Progenitor cell of endocrine pancreas (in vitro differentiated cells): ENCODE measurements at regions not wholly inside any gene's neighbourhood (a gene's known extent, or its start where the extent isn't known, plus 50 kb on each side); places are given as distances from the start of the nearest gene placed in this dataset.

Experiments used
- DNase-seq: peaks from one replicate; pipeline ENCODE4 v3.0.0; 2021; ENCODE audit warnings: low spot score; ENCODE audit not compliant: unreplicated experiment
- H3K27ac Mint-ChIP-seq: 2 replicates; pipeline ENCODE4 v1.8.0; 2021; ENCODE audit warnings: mild to moderate bottlenecking, moderate library complexity, mixed read lengths
- H3K27me3 Mint-ChIP-seq: 2 replicates; pipeline ENCODE4 v1.8.0; 2021; ENCODE audit warnings: mixed read lengths
- H3K36me3 Mint-ChIP-seq: 2 replicates; pipeline ENCODE4 v1.8.0; 2022; ENCODE audit warnings: mixed read lengths; ENCODE audit not compliant: insufficient read depth
- H3K4me1 Mint-ChIP-seq: 2 replicates; pipeline ENCODE4 v1.8.0; 2021; ENCODE audit warnings: low read depth, mixed read lengths
- H3K4me3 Mint-ChIP-seq: 2 replicates; pipeline ENCODE4 v1.8.0; 2021; ENCODE audit warnings: low read depth, mild to moderate bottlenecking, moderate library complexity, mixed read lengths
- H3K9me3 Mint-ChIP-seq: 2 replicates; pipeline ENCODE4 v1.8.0; 2021; ENCODE audit warnings: low read depth, mixed read lengths
- TF ChIP-seq, protein P1 (sequence below): fragments of 200-600 bp; sonication (generic); IDR thresholded peaks from one replicate; pipeline ENCODE4 v1.5.0; 2021; ENCODE audit warnings: antibody characterized with exemption, mild to moderate bottlenecking; ENCODE audit not compliant: unreplicated experiment

- no peaks in the 10 kb centered on the region for H3K27me3 Mint-ChIP-seq
- TF ChIP-seq, protein P1, sequence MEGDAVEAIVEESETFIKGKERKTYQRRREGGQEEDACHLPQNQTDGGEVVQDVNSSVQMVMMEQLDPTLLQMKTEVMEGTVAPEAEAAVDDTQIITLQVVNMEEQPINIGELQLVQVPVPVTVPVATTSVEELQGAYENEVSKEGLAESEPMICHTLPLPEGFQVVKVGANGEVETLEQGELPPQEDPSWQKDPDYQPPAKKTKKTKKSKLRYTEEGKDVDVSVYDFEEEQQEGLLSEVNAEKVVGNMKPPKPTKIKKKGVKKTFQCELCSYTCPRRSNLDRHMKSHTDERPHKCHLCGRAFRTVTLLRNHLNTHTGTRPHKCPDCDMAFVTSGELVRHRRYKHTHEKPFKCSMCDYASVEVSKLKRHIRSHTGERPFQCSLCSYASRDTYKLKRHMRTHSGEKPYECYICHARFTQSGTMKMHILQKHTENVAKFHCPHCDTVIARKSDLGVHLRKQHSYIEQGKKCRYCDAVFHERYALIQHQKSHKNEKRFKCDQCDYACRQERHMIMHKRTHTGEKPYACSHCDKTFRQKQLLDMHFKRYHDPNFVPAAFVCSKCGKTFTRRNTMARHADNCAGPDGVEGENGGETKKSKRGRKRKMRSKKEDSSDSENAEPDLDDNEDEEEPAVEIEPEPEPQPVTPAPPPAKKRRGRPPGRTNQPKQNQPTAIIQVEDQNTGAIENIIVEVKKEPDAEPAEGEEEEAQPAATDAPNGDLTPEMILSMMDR = no peak
- no peaks in the 10 kb centered on the region for H3K9me3 Mint-ChIP-seq
- no peak for DNase-seq
- H3K4me3 Mint-ChIP-seq = no peak overlapping the region
- no peak overlapping the region for H3K27ac Mint-ChIP-seq
- no peaks in the 10 kb centered on the region for H3K36me3 Mint-ChIP-seq
- peaks cover 56% of the 10 kb centered on the region for H3K4me1 Mint-ChIP-seq
Observed at GRCh38 chr2:8575834-8576423, 105.9 kb upstream of the ID2 start.

GRCh38 chr2:8576525-8577167 lies 105.2 kb upstream of the ID2 start:
- no peak overlapping the region for H3K27ac Mint-ChIP-seq
- H3K4me1 Mint-ChIP-seq = peaks cover 53% of the 10 kb centered on the region

GRCh38 chr2:8577573-8577972 lies 104.3 kb upstream of the ID2 start:
- Mint-ChIP-seq H3K27ac (no peak overlapping the region), H3K4me1 (peaks cover 48% of the 10 kb centered on the region), H3K27me3 (no peaks in the 10 kb centered on the region), H3K9me3 (no peaks in the 10 kb centered on the region), H3K36me3 (no peaks in the 10 kb centered on the region), H3K4me3 (no peak overlapping the region)
- no peak for DNase-seq
- TF ChIP-seq, protein P1 = no peak

More at GRCh38 chr2:8576525-8577167, 105.2 kb upstream of the ID2 start:
- H3K36me3 Mint-ChIP-seq = no peaks in the 10 kb centered on the region
- no peak for DNase-seq
- no peaks in the 10 kb centered on the region for H3K9me3 Mint-ChIP-seq
- no peak overlapping the region for H3K4me3 Mint-ChIP-seq
- H3K27me3 Mint-ChIP-seq = no peaks in the 10 kb centered on the region
- TF ChIP-seq, protein P1 = no peak

GRCh38 chr2:8578335-8579244 lies 103.3 kb upstream of the ID2 start:
- Mint-ChIP-seq H3K27ac (no peak overlapping the region), H3K4me1 (peaks cover 43% of the 10 kb centered on the region), H3K27me3 (no peaks in the 10 kb centered on the region), H3K36me3 (no peaks in the 10 kb centered on the region), H3K4me3 (no peak overlapping the region), H3K9me3 (no peaks in the 10 kb centered on the region)
- DNase-seq = no peak
- TF ChIP-seq, protein P1 = no peak

DNA sequence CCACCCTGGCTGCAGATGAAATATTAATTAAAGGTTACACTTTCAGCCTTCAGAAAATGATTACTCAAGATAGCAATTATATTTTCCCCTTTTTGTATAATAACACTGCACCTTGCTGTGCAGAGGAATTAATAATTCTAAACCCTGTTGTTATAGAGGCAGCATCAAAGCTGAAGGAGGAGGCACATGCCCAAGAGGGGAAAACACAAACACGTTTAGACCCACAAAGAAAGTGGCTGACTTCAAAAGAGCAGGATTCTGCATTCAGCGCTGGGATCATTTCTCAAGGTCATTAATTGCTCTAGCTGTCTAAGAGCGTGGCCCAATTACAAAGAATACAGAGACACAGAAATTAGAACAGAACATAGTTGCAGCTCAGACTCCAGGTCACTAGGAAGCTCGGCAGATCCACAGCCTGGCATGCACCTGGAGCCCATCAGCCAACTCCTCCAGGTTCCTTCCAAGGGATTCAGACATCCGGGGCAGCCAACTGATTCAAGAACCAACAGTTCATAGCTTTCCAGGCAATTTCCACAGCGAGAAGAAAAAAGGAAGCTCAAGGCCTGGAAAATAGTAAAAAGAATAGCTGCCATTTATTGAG lies 102.3 kb upstream of the ID2 start:
- Mint-ChIP-seq H3K4me3 (no peak overlapping the region), H3K9me3 (no peaks in the 10 kb centered on the region), H3K27ac (no peak overlapping the region), H3K27me3 (no peaks in the 10 kb centered on the region), H3K4me1 (peaks cover 38% of the 10 kb centered on the region), H3K36me3 (no peaks in the 10 kb centered on the region)
- DNase-seq = no peak
- TF ChIP-seq, protein P1 = no peak
